B cell (primary cell): ENCODE measurements at regions not wholly inside any gene's neighbourhood (a gene's known extent, or its start where the extent isn't known, plus 50 kb on each side); places are given as distances from the start of the nearest gene placed in this dataset.

Experiments
- ATAC-seq: fragments of 200-7000 bp; cut with Tn5 transposase; one replicate; pipeline ENCODE4 v1.10.0; 2021; ENCODE audit warnings: low read depth, mild to moderate bottlenecking, moderate number of reproducible peaks, moderate library complexity
- CTCF ChIA-PET: fragments of 350-600 bp; sonication (Branson Sonifier 250); formaldehyde crosslinking; loops from one replicate; lab custom pipeline; 2021; ENCODE audit warnings: antibody characterized with exemption, inconsistent platforms; lab: Charles Lee
- POLR2A ChIA-PET: fragments of 350-600 bp; sonication (Branson Sonifier 250); formaldehyde crosslinking; loops from one replicate; lab custom pipeline; 2021; ENCODE audit warnings: antibody characterized with exemption; lab: Charles Lee
- DNase-seq: peaks from one replicate; pipeline ENCODE4 v3.0.0; 2013
- H2AFZ ChIP-seq: 2 replicates; pipeline ENCODE4 v1.6.1; 2012; ENCODE audit warnings: mild to moderate bottlenecking, low read depth, low read length; ENCODE audit not compliant: insufficient read depth, poor library complexity, severe bottlenecking
- H3K27ac ChIP-seq, 2 donors: 1 replicate in 1 of 2; 2 replicates in 1 of 2; pipeline ENCODE4 v1.5.1; 2012 to 2013; ENCODE audit warnings: low read length in 2 of 2, mild to moderate bottlenecking in 2 of 2, moderate library complexity in 1 of 2
- H3K27me3 ChIP-seq, 4 experiments: fragments of 200-600 bp in 1 of 4; sonication (generic) in 1 of 4; replicated peaks in 1 of 4; 1 replicate in 2 of 4; 2 replicates in 2 of 4; pipeline versions ENCODE4 v1.6.1 to v1.7.0; 2013 to 2016; ENCODE audit warnings: low read length in 3 of 4, mild to moderate bottlenecking in 2 of 4, mixed read lengths in 1 of 4, moderate library complexity in 1 of 4; ENCODE audit not compliant: insufficient read depth in 4 of 4, control insufficient read depth in 3 of 4; ENCODE audit errors: control extremely low read depth in 1 of 4
- H3K36me3 ChIP-seq, 2 experiments: replicated peaks in 1 of 2; 1 replicate in 1 of 2; 2 replicates in 1 of 2; pipeline versions ENCODE4 v1.6.1 to v1.7.1; 2013; ENCODE audit warnings: low read length in 1 of 2; ENCODE audit not compliant: insufficient read depth in 2 of 2, control insufficient read depth in 1 of 2; ENCODE audit errors: control extremely low read depth in 1 of 2, extremely low read depth in 1 of 2
- H3K4me1 ChIP-seq, 2 donors: fragments of 200-600 bp in 1 of 2; sonication (generic) in 1 of 2; 1 replicate in 1 of 2; 2 replicates in 1 of 2; pipeline versions ENCODE4 v1.5.1 to v1.6.1; 2013 to 2017; ENCODE audit warnings: low read length in 2 of 2; ENCODE audit not compliant: control insufficient read depth in 2 of 2, insufficient read depth in 2 of 2
- H3K4me2 ChIP-seq: replicated peaks from 2 replicates; pipeline ENCODE3; 2012; ENCODE audit warnings: mild to moderate bottlenecking, low read depth, low read length; ENCODE audit not compliant: poor library complexity, severe bottlenecking
- H3K4me3 ChIP-seq, 5 experiments: fragments of 200-600 bp in 1 of 5; sonication (generic) in 1 of 5; 1 replicate in 3 of 5; 2 replicates in 2 of 5; pipeline versions ENCODE4 v1.5.1 to v1.7.0; 2011 to 2016; ENCODE audit warnings: low read length in 4 of 5, mild to moderate bottlenecking in 4 of 5, low read depth in 2 of 5, control low read depth in 1 of 5, moderate library complexity in 1 of 5; ENCODE audit not compliant: insufficient read depth in 1 of 5; ENCODE audit errors: control extremely low read depth in 1 of 5, extremely low read depth in 1 of 5
- H3K79me2 ChIP-seq: fragments of 200-600 bp; sonication (generic); one replicate; pipeline ENCODE4 v1.6.0; 2016; ENCODE audit warnings: low read length; ENCODE audit not compliant: control insufficient read depth, insufficient read depth
- H3K9ac ChIP-seq: fragments of 200-600 bp; sonication (generic); 2 replicates; pipeline ENCODE4 v1.6.1; 2017; ENCODE audit warnings: mild to moderate bottlenecking, low read length, moderate library complexity
- H3K9me3 ChIP-seq, 3 donors: one replicate each; pipeline versions ENCODE4 v1.6.1 to v1.7.1; 2013; ENCODE audit warnings: low read length in 2 of 3; ENCODE audit not compliant: control insufficient read depth in 2 of 3, insufficient read depth in 1 of 3; ENCODE audit errors: control extremely low read depth in 1 of 3
- H4K20me1 ChIP-seq: 2 replicates; pipeline ENCODE4 v1.6.0; 2012; ENCODE audit warnings: mild to moderate bottlenecking, low read length; ENCODE audit not compliant: insufficient read depth, control insufficient read depth, poor library complexity, severe bottlenecking
- H3K27ac Mint-ChIP-seq: one replicate; pipeline ENCODE4 v1.8.0; 2021; ENCODE audit warnings: mixed read lengths
- H3K27me3 Mint-ChIP-seq: one replicate; pipeline ENCODE4 v1.8.0; 2021; ENCODE audit warnings: mixed read lengths
- H3K4me1 Mint-ChIP-seq: one replicate; pipeline ENCODE4 v1.8.0; 2021; ENCODE audit warnings: mixed read lengths
- H3K4me3 Mint-ChIP-seq: one replicate; pipeline ENCODE4 v1.8.0; 2021; ENCODE audit warnings: mixed read lengths
- H3K9me3 Mint-ChIP-seq: one replicate; pipeline ENCODE4 v1.8.0; 2022; ENCODE audit warnings: mixed read lengths; ENCODE audit not compliant: insufficient read depth
- CTCF ChIP-seq: fragments of 200-600 bp; IDR thresholded peaks from one replicate; pipeline ENCODE4 v1.8.0; 2022; ENCODE audit warnings: antibody characterized with exemption, mild to moderate bottlenecking
- EZH2 ChIP-seq: IDR thresholded peaks from 2 replicates; pipeline ENCODE4 v1.6.1; 2012; ENCODE audit warnings: borderline replicate concordance, low read depth, mild to moderate bottlenecking, moderate library complexity, low read length; ENCODE audit not compliant: insufficient read depth, poor library complexity, severe bottlenecking
- WGBS: methylation state at CpG from one replicate; pipeline ENCODE4 v1.1.5; 2013; ENCODE audit warnings: missing lambda C conversion rate; ENCODE audit not compliant: insufficient coverage; 5-methylcytosine and 5-hydroxymethylcytosine counted together
- intact Hi-C: fragments of 100-400 bp; cut with micrococcal nuclease; formaldehyde crosslinking; loops from one replicate; pipeline ENCODE4 v1.10.0; 2022

GRCh38 chr1:83520797-83521196, 478.1 kb downstream of the TTLL7 start:
- Mint-ChIP-seq H3K9me3 (no peaks in the 10 kb centered on the region), H3K27ac (no peak overlapping the region), H3K4me1 (no peaks in the 10 kb centered on the region), H3K27me3 (no peaks in the 10 kb centered on the region), H3K4me3 (no peak overlapping the region)
- H3K27me3 ChIP-seq, result no peaks in the 10 kb centered on the region
- ChIA-PET CTCF (no interaction called here), POLR2A (no interaction called here)
- no peaks in the 10 kb centered on the region for H3K9me3 ChIP-seq
- no peaks in the 10 kb centered on the region for H3K4me1 ChIP-seq
- H2AFZ ChIP-seq, result no peak overlapping the region
- H3K4me2 ChIP-seq, result no peak overlapping the region
- H3K36me3 ChIP-seq, result no peaks in the 10 kb centered on the region
- no peak overlapping the region for H3K4me3 ChIP-seq
- intact Hi-C loops, result no loop called here
- WGBS, result no CpG with 5 or more reads among the region's 1 CpG
- TF ChIP-seq EZH2 (no peak), CTCF (no peak)
- H3K27ac ChIP-seq, result no peak overlapping the region
- H3K79me2 ChIP-seq, result no peaks in the 10 kb centered on the region
- ATAC-seq, result no peak
- H4K20me1 ChIP-seq, result no peaks in the 10 kb centered on the region
- H3K9ac ChIP-seq, result no peak overlapping the region
- no peak for DNase-seq

GRCh38 chr1:83516369-83516768, 482.6 kb downstream of the TTLL7 start:
- H2AFZ ChIP-seq, result no peak overlapping the region
- H3K27me3 ChIP-seq, result no peaks in the 10 kb centered on the region
- H3K4me3 Mint-ChIP-seq, result no peak overlapping the region
- H3K27ac ChIP-seq, result no peak overlapping the region
- no peaks in the 10 kb centered on the region for H3K9me3 Mint-ChIP-seq
- ChIA-PET POLR2A (no interaction called here), CTCF (no interaction called here)
- intact Hi-C loops, result no loop called here
- H3K27ac Mint-ChIP-seq, result no peak overlapping the region
- no peaks in the 10 kb centered on the region for H3K27me3 Mint-ChIP-seq
- H3K9me3 ChIP-seq, result no peaks in the 10 kb centered on the region
- TF ChIP-seq EZH2 (no peak), CTCF (no peak)
- no peaks in the 10 kb centered on the region for H4K20me1 ChIP-seq
- WGBS, result 100% methylated on average over 2 of the region's 2 CpGs
- no peaks in the 10 kb centered on the region for H3K36me3 ChIP-seq
- no peak overlapping the region for H3K4me2 ChIP-seq
- no peak for ATAC-seq
- no peaks in the 10 kb centered on the region for H3K79me2 ChIP-seq
- no peak overlapping the region for H3K4me3 ChIP-seq
- no peak for DNase-seq
- no peaks in the 10 kb centered on the region for H3K4me1 Mint-ChIP-seq
- no peaks in the 10 kb centered on the region for H3K4me1 ChIP-seq
- no peak overlapping the region for H3K9ac ChIP-seq
